ENCODE measurements at regions not wholly inside any gene's neighbourhood (a gene's known extent, or its start where the extent isn't known, plus 50 kb on each side); places are given as distances from the start of the nearest gene placed in this dataset.

DNA sequence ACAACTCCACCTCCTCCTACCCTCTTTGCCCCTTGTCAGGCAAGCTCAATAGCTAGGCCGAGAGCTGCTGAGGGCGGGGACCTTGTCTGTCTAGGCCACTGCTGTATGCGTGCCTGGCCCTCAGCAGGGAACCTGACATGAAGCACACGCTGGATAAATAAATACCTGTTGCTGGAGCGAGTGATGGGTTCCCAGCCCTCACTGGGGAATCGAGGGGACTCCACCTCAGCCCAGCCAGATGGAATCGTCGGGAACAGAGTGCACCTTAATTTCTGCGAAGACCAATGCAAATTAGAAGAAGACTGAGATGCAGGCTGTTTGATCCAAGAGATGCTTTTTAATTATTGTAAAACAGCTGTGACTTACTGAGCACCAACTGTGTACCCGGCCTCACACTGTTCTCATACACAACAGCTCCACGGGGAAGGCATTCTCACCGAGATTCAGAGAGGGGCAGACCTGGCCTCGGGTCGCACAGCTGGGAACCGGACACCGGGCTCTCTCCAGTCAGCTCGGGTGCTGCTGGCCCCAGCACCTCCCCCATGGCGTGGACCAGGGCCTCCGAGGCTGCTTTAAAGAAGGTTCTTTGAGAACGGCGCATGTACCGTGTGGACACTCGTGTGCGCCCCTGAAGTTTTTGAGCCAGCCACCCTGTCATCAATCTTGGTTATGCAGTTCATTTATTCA is 109.7 kb upstream of the IER5L start (continued):
- TF ChIP-seq MYNN (tag by site-specific recombination; IDR thresholded peaks at IDR 0.05; ENCODE audit: borderline replicate concordance) (no peak), ZNF335 (tag by site-specific recombination; conservative IDR thresholded peaks at IDR 0.05) (peak; percentile 12; the same call in 1 of the 2 replicates)

DNA sequence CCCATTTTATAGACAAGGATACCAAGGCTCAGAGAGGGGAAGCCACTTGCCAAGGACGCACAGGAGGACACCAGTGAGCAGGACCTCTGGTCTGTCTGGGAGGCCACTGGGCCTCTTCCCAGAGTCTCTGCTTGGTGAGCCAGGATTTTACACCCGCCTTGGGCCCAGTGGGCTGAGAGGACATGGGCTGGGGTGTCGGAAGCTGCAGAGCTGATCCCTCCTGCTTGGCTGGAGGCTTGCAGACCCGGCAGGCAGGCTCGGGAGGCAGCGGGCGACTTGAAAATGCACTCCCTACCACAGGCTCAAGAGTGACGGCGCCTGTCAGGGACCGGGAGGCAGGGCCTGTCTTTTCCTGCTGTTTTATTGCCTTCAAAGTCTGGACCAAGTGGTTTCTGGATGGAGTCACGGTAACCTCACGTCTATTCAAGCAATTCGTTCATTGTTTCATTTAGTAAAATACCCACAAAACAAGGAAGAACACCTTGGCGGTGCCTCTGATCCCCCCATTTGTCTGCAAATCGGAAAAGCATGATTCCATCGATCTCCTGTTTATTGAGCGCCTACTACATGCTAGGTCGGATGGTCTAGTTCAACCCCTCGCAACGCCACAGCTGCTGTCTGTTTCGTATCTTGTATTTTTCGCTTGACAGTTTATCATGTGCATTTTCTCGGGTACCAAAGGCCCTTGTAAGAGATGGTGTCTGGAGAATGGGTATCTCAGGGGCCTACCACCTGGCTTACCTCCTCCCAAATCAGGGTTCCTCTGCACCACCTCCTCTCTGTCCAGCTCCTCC is 108.1 kb upstream of the IER5L start:
- H3K4me3 ChIP-seq (ENCODE audit: low read depth, low read length), result no peak overlapping the region
- H3K36me3 ChIP-seq (ENCODE audit: control insufficient read depth in 2 of 2, insufficient read depth in 1 of 2, low read length in 2 of 2), result no peaks in the 10 kb centered on the region
- H3K27ac ChIP-seq (ENCODE audit: extremely low read depth, low read depth, low read length), result no peak overlapping the region
- ChIA-PET CTCF (no interaction called here), POLR2A (interaction anchor here (1.1 kb wide), 1 partner anchor 128 kb away, joined by 3 read pairs; no protein-coding TSS in a partner anchor)
- H3K4me1 ChIP-seq (ENCODE audit: control insufficient read depth, insufficient read depth, low read length), result no peaks in the 10 kb centered on the region
- TF ChIP-seq, protein P1, sequence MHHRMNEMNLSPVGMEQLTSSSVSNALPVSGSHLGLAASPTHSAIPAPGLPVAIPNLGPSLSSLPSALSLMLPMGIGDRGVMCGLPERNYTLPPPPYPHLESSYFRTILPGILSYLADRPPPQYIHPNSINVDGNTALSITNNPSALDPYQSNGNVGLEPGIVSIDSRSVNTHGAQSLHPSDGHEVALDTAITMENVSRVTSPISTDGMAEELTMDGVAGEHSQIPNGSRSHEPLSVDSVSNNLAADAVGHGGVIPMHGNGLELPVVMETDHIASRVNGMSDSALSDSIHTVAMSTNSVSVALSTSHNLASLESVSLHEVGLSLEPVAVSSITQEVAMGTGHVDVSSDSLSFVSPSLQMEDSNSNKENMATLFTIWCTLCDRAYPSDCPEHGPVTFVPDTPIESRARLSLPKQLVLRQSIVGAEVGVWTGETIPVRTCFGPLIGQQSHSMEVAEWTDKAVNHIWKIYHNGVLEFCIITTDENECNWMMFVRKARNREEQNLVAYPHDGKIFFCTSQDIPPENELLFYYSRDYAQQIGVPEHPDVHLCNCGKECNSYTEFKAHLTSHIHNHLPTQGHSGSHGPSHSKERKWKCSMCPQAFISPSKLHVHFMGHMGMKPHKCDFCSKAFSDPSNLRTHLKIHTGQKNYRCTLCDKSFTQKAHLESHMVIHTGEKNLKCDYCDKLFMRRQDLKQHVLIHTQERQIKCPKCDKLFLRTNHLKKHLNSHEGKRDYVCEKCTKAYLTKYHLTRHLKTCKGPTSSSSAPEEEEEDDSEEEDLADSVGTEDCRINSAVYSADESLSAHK (tag by site-specific recombination; IDR thresholded peaks at IDR 0.05), result peak; percentile 91
- TF ChIP-seq ZIC2 (tag by site-specific recombination; IDR thresholded peaks at IDR 0.05) (peak; percentile 80), ZNF664 (tag by site-specific recombination; IDR thresholded peaks at IDR 0.05) (peak; percentile 95), ZNF624 (tag by site-specific recombination; IDR thresholded peaks at IDR 0.05) (no peak), ZBTB8A (tag by site-specific recombination; IDR thresholded peaks at IDR 0.05) (peak; percentile 57; the same call in 1 of the 2 replicates)
- no peaks in the 10 kb centered on the region for H3K9me3 ChIP-seq (ENCODE audit: control insufficient read depth, insufficient read depth, low read depth, low read length)

DNA sequence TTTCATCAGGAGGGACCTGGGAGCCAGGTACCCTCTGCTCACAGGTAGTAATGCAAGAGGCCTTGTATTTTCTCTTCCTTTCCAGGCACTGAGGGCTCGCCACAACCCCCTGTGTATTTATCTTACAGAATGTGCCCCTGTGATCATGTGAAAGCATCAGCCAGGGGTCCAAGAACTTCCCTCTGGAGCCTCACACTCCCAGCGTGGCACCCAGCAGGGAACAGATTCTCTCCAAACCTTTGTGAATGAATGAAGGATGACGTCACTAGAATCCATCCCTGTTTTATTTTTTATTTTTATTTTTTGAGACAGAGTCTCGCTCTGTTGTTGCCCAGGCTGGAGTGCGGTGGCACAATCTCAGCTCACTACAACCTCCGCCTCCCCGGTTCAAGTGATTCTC is 107.3 kb upstream of the IER5L start:
- 0 out of 2 replicates have a peak, but pooled peaks have one; percentile 29 for TF ChIP-seq ZNF629 (tag by site-specific recombination; IDR thresholded peaks at IDR 0.05)
- peak; percentile 95 for TF ChIP-seq ZIC2 (tag by site-specific recombination; IDR thresholded peaks at IDR 0.05)
- TF ChIP-seq ZNF423 (tag by site-specific recombination; IDR thresholded peaks at IDR 0.05), result 0 out of 2 replicates have a peak, but pooled peaks have one; percentile 17
- no peak for TF ChIP-seq ZNF747 (tag by site-specific recombination; IDR thresholded peaks at IDR 0.05)
- no peak for TF ChIP-seq ZNF768 (tag by site-specific recombination; IDR thresholded peaks at IDR 0.05)
- no peak for TF ChIP-seq ZNF785 (tag by site-specific recombination; IDR thresholded peaks at IDR 0.05)
- TF ChIP-seq, protein P2, sequence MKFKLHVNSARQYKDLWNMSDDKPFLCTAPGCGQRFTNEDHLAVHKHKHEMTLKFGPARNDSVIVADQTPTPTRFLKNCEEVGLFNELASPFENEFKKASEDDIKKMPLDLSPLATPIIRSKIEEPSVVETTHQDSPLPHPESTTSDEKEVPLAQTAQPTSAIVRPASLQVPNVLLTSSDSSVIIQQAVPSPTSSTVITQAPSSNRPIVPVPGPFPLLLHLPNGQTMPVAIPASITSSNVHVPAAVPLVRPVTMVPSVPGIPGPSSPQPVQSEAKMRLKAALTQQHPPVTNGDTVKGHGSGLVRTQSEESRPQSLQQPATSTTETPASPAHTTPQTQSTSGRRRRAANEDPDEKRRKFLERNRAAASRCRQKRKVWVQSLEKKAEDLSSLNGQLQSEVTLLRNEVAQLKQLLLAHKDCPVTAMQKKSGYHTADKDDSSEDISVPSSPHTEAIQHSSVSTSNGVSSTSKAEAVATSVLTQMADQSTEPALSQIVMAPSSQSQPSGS (tag by site-specific recombination; IDR thresholded peaks at IDR 0.05; ENCODE audit: low read depth), result peak; percentile 93
- 0 out of 2 replicates have a peak, but pooled peaks have one; percentile 73 for TF ChIP-seq ZNF24 (tag by site-specific recombination; IDR thresholded peaks at IDR 0.05)
- ChIA-PET CTCF (no interaction called here), POLR2A (no interaction called here)

More for the DNA sequence above, 107.3 kb upstream of the IER5L start:
- Histone ChIP-seq H3K36me3 (ENCODE audit: control insufficient read depth in 2 of 2, insufficient read depth in 1 of 2, low read length in 2 of 2) (no peaks in the 10 kb centered on the region), H3K4me1 (ENCODE audit: control insufficient read depth, insufficient read depth, low read length) (no peaks in the 10 kb centered on the region), H3K27ac (ENCODE audit: extremely low read depth, low read depth, low read length) (no peak overlapping the region), H3K9me3 (ENCODE audit: control insufficient read depth, insufficient read depth, low read depth, low read length) (no peaks in the 10 kb centered on the region), H3K4me3 (ENCODE audit: low read depth, low read length) (no peak overlapping the region)
